ENCODE measurements at regions not wholly inside any gene's neighbourhood (a gene's known extent, or its start where the extent isn't known, plus 50 kb on each side); places are given as distances from the start of the nearest gene placed in this dataset.
"Not testable (repeated sequence)": the region's sequence is repeated elsewhere in the genome, so short reads cannot be mapped to it uniquely, and the experiment has no call there.

DNA sequence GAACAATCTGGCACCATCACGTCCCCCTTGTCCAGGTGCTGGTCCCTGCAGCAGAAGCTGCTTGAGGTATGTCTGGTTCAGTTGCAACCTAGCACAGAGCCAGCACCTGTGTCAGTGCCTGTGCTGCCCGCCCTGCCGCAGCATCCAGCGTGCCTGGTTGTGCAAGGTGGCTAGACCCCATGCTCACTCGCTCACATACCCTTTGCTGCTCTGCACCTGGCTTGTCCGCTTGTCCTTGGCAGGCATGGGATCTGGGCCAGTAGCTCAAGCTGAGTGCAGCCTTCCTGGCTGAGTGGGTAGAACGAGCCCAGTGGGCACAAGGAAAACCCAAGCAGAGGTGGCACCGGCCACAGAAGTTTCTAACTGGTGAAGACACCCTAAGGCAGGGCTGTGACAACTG lies 314.6 kb upstream of the KYNU start:
- DNase-seq = no peak

DNA sequence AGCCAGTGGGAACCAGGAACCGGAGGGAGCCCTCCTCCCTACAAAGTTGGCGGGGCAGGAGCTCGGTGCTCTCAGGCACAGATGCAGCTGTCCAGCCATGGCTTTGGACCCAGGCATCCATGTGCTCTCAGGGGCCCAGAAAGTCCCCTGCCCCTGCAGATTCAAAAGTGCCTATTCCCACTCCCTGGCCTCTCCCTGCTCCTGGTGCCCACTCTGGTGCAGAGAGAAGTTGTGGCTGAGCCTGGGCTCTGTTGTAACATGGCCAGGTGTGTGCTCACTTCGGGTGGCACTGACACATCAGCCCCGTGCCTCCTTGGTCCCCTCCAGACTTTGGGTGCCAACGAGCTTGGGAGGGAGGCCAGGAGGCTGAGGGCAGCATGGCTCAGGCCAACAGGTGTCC lies 315.8 kb upstream of the KYNU start:
- DNase-seq = no peak

DNA sequence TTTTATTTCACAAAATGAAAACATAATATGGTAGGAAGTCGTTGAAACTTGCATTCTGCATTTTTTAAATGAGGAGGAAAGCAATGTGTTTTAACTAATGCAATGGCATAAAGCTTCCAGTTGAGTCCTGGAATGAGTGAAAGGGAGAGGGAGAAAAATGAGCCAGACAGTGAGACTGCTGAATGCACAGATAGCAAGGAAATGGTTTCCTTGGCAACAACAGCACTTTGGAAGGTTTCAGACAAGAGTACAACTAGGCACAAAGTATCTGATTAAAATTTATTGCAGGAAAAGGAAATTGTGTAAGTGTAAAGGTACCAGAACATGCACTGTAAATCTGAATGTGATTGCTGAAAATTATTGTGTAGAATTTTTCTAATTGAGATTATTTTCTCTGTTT lies 320.1 kb upstream of the KYNU start:
- DNase-seq = no peak

DNA sequence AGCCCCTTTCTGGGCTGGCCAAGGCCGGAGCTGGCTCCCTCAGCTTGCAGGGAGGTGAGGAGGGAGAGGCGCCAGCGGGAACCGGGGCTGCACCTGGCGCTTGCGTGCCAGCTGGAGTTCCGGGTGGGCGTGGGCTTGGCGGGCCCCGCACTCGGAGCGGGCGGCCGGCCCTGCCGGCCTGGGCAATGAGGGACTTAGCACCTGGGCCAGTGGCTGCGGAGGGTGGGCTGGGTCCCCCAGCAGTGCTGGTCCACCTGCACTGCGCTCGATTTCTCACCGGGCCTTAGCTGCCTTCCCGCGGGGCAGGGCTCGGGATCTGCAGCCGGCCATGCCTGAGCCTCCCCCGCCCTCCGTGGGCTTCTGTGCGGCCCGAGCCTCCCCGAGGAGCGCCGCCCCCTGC lies 331.5 kb upstream of the KYNU start:
- not testable (repeated sequence) for DNase-seq

DNA sequence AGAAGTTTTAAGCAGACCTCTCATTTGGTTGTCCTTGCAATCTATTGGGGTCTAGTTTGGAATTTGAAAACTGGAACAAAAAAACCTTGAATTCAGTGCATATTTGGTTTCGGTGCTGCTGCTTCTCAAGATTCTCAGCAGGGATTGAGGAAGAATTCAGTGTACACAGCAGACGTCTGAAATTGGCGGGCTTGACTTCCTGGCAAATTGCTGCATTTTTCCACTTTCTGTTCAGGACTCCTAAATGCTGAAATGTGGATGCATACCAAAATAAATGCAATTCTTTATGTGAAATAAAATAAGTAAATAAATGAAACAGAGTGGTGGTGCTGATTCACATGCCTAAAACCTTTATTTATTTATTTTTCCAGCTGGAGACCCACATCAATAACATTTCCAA lies 332.4 kb upstream of the KYNU start:
- peak; percentile 59 for DNase-seq

DNA sequence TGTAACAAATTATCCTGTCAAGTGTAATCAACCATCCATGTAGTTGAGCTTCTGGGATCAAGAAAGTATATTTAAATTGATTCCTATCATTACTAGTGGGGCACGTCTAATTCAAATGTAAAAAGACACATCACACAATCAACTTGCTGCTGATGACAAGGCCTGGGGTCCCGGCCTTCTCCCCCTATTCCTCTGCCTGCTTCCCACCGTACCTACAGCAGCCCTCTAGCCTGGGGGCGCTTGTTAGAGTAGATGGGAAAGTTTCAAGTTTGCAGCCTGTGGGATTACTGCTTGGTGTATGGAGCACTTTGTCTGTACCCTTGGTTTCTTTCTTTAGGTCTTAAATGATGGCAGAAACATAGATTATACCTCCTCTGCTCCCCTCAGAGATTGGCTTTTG lies 333.3 kb upstream of the KYNU start:
- DNase-seq = no peak

DNA sequence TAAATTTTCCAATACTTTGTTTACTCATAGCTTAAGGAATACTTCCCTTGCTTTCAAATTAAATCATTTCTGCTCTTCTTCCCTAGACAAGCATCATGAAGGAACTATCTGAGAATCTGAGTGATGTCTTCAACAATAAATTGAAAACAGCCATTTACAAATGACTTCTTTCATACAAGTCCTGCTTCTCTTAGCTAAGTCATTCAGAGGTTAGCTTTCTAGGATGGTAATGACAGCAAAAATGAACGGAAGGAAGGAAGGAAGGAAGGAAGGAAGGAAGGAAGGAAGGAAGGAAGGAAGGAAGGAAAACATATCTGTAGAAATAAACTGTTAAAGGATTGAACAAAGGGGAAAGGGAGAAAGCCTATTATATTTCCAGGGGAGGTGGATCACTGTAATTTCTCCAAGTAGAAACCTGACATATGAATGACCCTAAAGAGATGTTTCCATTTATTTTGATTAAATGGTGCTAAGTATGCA lies 335.0 kb upstream of the KYNU start:
- DNase-seq = no peak

GRCh38 chr2:142536966-142537365 lies 340.5 kb upstream of the KYNU start:
- DNase-seq = no peak

DNA sequence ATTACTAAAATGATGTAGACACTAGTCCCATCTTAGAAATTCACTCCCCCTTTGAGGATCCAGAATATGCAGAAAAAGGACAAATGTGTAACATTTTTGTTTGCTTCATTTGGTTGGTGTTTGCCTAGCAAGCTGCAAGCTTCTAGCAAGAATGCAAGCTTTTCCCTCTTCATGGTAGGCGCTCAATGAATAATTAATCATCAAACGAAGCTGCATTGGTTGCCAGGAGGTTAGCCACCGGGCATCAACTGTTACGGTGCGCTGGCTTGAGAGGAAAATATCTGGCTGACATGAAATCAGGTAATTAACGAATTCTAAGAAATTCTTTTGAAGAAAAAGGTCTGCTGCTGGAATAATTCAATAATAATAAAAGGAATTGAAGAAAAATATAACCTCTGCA lies 341.0 kb upstream of the KYNU start:
- DNase-seq = no peak

GRCh38 chr2:142535311-142535710 lies 342.2 kb upstream of the KYNU start:
- no peak for DNase-seq

DNA sequence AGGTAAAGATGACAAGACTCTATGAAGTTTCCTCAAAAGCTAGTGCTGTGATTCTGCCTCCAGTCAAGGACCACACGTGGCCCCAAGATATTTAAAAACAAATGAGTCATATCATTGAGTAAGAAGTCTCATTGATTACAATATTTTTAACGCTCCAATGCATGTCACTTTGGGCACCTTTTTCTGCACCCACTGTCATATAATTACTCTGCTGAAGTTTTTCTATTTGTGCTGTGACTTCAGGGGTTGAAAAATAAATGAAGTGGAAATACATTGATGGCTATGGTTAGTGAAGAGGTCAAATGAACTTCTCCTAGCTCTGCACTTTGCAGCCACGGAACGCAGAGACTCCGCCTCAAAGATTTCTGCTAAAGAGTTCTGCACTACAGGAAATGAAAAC lies 344.3 kb upstream of the KYNU start:
- no peak for DNase-seq

DNA sequence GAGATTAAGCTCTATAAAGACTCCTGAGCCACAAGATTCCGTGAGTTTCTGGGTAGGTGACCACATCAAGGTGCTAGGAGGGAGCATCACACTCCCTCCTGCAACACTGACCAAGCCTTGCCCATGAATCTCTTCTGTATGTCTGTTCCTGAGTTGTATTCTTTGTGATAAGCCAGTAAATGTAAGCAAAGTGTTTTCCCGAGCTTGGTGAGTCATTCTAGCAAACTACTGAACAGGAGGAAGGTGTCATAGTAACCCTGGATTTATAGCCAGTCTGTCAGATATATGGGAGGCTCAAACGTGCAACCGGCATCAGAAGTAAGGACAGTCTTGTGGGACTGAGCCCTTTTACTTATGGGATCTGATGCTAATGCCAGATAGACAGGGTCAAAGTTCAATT lies 346.1 kb upstream of the KYNU start:
- no peak for DNase-seq

DNA sequence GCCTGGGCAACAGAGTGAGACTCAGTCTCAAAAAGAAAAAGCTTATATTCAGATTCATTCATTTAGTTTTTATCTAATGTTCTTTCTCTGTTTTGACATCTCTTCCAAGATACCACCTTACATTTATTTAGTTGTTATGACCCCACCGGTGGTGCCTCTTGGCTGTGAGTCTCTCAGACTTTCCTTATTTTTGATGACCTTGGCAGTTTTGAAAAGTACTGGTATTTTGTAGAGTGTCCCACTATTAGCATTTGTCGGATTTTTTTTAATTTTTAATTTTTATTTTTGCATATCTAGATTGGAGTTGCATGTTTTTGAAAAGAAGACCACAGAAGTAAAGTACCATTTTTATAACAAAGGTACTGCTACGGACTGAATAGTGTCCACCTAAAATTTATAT lies 351.7 kb upstream of the KYNU start:
- DNase-seq = no peak

DNA sequence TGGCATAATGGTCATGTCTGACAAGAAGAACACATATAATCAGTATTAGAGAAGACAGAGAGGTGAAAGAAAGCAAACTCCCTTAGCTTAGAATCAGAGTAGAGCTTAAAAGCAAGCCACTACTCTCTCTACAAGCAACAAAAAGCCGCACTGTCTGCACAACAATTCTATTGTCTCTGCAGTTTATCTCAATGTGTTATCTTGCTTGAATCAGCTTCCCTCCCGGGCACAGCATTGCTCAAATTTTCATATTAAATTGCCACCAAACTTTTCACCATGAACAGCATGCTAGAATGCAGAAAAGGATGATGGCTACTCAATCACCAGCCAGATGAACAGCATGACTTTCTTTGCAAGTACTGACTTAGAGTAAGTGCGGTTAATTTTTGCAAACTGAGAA lies 356.0 kb upstream of the KYNU start:
- DNase-seq = no peak

GRCh38 chr2:142515493-142515892 lies 362.0 kb upstream of the KYNU start:
- DNase-seq = no peak

- no peak for DNase-seq
These were observed 368.1 kb upstream of the KYNU start for GRCh38 chr2:142509401-142509800.

DNA sequence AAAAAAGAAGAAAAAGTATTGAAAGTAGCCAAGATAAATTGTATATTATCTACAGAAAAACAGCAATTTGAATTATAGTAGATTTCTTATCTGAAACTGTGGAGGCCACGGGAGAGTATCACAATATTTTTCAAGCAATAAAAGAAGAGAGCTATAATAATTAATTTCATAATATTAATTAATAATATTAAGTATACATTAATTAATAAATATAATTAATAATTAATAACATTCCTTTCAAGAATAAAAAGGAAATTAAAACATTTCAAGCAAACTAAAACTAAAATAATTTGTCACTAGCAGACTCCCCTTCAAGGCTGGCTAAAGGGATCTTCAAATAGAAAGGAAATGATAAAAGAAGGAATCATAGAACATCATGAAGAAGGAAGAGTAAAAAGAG lies 372.7 kb upstream of the KYNU start:
- DNase-seq = no peak

GRCh38 chr2:142502402-142502801 lies 371.6 kb upstream of the LRP1B start:
- DNase-seq = no peak

DNA sequence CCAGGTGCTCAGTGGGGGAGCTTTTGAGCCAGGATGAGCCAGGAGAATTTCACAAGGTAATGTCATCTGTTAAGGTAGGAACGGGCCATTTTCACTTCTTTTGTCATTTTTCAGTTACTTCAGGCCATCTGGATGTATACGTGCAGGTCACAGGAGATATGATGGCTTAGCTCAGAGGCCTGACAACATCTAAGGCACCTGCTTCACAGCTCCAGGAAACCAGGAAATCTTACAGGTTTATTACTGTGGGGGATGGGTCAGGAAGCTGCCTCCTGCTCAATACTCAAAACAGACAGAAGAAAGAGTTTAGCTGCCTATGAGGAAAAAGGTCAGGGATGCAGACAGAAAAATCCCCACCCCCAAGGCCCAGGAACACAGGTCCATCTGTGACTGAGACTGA lies 364.3 kb upstream of the LRP1B start:
- DNase-seq = no peak

- DNase-seq = not testable (repeated sequence)
These were observed 358.8 kb upstream of the LRP1B start for GRCh38 chr2:142489631-142490030.

DNA sequence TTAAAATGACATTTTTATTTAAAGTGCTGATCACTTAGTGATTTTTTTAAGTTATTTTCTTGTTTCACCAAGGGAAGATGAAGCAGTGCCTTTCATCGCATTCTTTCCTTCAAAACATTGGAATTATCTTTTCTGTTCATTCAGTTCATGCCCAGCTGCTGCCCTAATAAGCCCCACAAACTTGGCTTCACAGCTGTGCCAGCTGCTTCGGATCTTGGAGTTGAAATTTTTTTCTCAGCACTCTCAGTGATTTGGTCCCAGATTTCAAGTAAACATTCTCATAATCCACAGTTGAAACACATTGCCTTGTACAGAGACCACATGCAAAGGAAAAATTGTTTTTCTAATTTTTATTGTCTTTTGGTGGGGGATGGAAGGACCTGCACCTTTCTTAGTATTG lies 353.3 kb upstream of the LRP1B start:
- DNase-seq = peak; percentile 36

DNA sequence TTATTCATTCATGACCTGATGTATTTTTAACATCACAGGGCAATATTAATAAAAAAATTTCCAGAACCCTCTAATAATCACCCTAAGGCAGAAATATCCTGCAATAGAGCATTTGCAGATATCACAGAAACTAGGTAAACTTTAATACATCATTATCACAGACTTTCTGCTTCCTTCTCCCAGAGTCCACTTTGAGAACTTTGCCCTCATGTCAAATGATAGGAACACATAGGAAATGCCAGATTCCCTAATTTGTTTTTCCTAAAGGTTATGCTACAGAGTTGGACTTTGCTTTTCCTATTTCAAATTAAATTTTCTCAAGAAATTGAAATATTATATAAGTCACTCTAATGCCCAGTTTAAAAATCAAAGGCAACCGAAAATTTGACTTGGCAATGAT lies 352.8 kb upstream of the LRP1B start:
- no peak for DNase-seq

- DNase-seq = no peak
These were observed 347.4 kb upstream of the LRP1B start for GRCh38 chr2:142478206-142478605.

- DNase-seq = no peak
These were observed 341.6 kb upstream of the LRP1B start for GRCh38 chr2:142472382-142472781.

DNA sequence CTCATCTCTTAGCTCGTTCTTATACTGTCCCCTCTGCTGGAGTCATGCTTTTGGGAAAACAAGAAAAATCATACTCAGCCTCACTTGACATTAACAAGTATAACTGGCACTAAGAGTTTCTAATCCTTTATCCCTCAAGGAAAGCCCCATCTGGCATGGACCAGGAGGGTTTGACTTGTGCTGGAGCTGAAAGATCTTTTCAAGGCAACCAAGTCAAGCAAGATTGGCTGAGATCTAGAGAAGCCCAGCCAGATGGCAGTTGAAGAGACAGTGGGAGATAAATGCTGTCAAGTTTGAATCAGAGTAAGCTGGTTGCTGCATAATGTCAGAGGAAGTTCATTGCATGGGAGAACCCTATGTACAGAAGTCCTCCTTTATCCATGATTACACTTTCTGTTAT lies 336.5 kb upstream of the LRP1B start:
- no peak for DNase-seq

DNA sequence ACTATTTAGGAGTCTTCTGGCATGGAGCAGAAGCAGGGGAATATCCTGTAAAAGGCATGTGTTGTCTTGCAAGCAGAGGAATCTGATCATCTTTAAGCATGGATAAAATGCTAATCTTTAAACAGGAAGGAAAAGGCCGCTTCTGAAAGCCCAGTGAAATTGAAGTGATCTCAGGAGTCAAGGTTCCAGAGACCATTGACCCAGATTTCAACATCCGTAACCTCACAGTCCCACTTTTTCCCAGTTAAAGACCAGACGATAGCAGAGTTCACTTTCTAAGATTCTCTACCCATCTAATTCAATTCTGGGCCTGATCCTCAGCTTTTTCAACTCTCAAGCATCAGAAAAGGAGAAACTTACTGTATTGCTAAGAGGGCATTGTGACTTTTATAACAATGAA lies 332.2 kb upstream of the LRP1B start:
- DNase-seq = no peak
